ENCODE measurements at regions not wholly inside any gene's neighbourhood (a gene's known extent, or its start where the extent isn't known, plus 50 kb on each side); places are given as distances from the start of the nearest gene placed in this dataset.
A peak's percentile ranks its signal among the peaks of the same experiment; 100 is the strongest.

- DNase-seq, result no peak
Observed at GRCh38 chr2:183214680-183215079, 90.4 kb downstream of the NUP35 start.

GRCh38 chr2:183215917-183216316 lies 91.7 kb downstream of the NUP35 start:
- DNase-seq, result no peak

- DNase-seq, result no peak
Observed at GRCh38 chr2:183219888-183220287, 95.6 kb downstream of the NUP35 start.

- no peak for DNase-seq
Observed at GRCh38 chr2:183222751-183223150, 98.5 kb downstream of the NUP35 start.

- DNase-seq, result peak; percentile 79
Observed at GRCh38 chr2:183224948-183225347, 100.7 kb downstream of the NUP35 start.

- DNase-seq, result no peak
Observed at GRCh38 chr2:183227176-183227575, 102.9 kb downstream of the NUP35 start.

GRCh38 chr2:183229386-183229785 lies 105.1 kb downstream of the NUP35 start:
- DNase-seq, result no peak

- no peak for DNase-seq
Observed at GRCh38 chr2:183232161-183232865, 108.1 kb downstream of the NUP35 start.

GRCh38 chr2:183242937-183243336 lies 118.7 kb downstream of the NUP35 start:
- peak; percentile 31 for DNase-seq

- no peak for DNase-seq
Observed at GRCh38 chr2:183243758-183244157, 119.5 kb downstream of the NUP35 start.

- DNase-seq, result peak; percentile 74
Observed at GRCh38 chr2:183244300-183244844, 120.1 kb downstream of the NUP35 start.

- peak; percentile 50 for DNase-seq
Observed at GRCh38 chr2:183248866-183249567, 124.8 kb downstream of the NUP35 start.

- DNase-seq, result no peak
Observed at GRCh38 chr2:183250061-183250460, 125.8 kb downstream of the NUP35 start.

- DNase-seq, result no peak
Observed at GRCh38 chr2:183250472-183250871, 126.2 kb downstream of the NUP35 start.

GRCh38 chr2:183253441-183254130 lies 129.3 kb downstream of the NUP35 start:
- no peak for DNase-seq

- peak; percentile 79 for DNase-seq
Observed at GRCh38 chr2:183255411-183255810, 131.2 kb downstream of the NUP35 start.

- DNase-seq, result no peak
Observed at GRCh38 chr2:183259921-183260320, 135.7 kb downstream of the NUP35 start.

GRCh38 chr2:183260527-183260926 lies 136.3 kb downstream of the NUP35 start:
- no peak for DNase-seq

GRCh38 chr2:183264890-183265535 lies 140.8 kb downstream of the NUP35 start:
- no peak for DNase-seq

GRCh38 chr2:183267148-183267827 lies 143.0 kb downstream of the NUP35 start:
- DNase-seq, result no peak

- peak; percentile 75 for DNase-seq
Observed at GRCh38 chr2:183269956-183270355, 145.7 kb downstream of the NUP35 start.

- no peak for DNase-seq
Observed at GRCh38 chr2:183283209-183283608, 159.0 kb downstream of the NUP35 start.

GRCh38 chr2:183284606-183285005 lies 160.4 kb downstream of the NUP35 start:
- no peak for DNase-seq
